ENCODE measurements at regions not wholly inside any gene's neighbourhood (a gene's known extent, or its start where the extent isn't known, plus 50 kb on each side); places are given as distances from the start of the nearest gene placed in this dataset.
A peak's percentile ranks its signal among the peaks of the same experiment; 100 is the strongest.
"Not testable (repeated sequence)": the region's sequence is repeated elsewhere in the genome, so short reads cannot be mapped to it uniquely, and the experiment has no call there.

DNA sequence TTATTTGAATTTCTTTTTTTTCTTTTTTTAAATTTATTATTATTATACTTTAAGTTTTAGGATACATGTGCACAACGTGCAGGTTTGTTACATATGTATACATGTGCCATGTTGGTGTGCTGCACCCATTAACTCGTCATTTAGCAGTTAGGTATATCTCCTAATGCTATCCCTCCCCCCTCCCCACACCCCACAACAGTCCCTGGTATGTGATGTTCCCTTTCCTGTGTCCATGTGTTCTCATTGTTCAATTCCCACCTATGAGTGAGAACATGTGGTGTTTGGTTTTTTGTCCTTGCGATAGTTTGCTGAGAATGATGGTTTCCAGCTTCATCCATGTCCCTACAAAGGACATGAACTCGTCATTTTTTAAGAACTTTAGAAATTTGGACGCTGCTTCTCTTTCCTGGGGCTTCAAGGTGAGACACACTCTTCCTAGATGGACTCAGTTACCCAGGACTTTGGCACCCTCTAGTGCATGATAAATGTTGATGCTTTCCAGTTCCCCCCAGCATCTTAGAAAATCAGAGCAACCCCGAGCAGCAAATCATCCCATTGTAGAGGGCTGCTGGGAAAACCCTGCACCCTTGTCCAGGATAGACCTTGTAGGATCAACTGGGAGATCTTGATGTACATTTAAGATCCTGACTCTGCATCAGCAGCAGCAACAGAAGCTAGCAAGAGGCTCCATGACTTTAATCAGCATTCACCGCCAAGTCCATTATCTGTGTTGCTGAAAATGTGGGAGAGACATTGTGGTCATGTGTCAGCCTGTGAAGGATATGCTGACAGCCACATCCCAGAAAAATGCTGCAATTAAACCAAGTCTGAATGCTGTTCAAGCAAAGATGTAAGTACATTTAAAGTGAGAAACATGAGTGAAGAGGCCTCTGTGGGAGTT lies 266.9 kb upstream of the FAM78B start:
- not testable (repeated sequence) for H3K36me3 ChIP-seq; H3K27me3 ChIP-seq (ENCODE audit: insufficient read depth, low read depth, severe bottlenecking); H3K27ac ChIP-seq; H3K9me3 ChIP-seq (ENCODE audit: severe bottlenecking); H3K4me3 ChIP-seq (ENCODE audit: low read depth, low read length)
- TF ChIP-seq, protein P1, sequence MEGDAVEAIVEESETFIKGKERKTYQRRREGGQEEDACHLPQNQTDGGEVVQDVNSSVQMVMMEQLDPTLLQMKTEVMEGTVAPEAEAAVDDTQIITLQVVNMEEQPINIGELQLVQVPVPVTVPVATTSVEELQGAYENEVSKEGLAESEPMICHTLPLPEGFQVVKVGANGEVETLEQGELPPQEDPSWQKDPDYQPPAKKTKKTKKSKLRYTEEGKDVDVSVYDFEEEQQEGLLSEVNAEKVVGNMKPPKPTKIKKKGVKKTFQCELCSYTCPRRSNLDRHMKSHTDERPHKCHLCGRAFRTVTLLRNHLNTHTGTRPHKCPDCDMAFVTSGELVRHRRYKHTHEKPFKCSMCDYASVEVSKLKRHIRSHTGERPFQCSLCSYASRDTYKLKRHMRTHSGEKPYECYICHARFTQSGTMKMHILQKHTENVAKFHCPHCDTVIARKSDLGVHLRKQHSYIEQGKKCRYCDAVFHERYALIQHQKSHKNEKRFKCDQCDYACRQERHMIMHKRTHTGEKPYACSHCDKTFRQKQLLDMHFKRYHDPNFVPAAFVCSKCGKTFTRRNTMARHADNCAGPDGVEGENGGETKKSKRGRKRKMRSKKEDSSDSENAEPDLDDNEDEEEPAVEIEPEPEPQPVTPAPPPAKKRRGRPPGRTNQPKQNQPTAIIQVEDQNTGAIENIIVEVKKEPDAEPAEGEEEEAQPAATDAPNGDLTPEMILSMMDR (IDR thresholded peaks at IDR 0.05; ENCODE audit: low read depth, low read length), result peak; percentile 58
- DNase-seq, result peak; percentile 36

- Histone ChIP-seq H3K4me3 (ENCODE audit: low read depth, low read length) (no peak overlapping the region), H3K27me3 (ENCODE audit: insufficient read depth, low read depth, severe bottlenecking) (no peaks in the 10 kb centered on the region), H3K27ac (no peak overlapping the region), H3K9me3 (ENCODE audit: severe bottlenecking) (no peaks in the 10 kb centered on the region), H3K36me3 (no peaks in the 10 kb centered on the region)
- no peak for DNase-seq
- TF ChIP-seq, protein P1 (IDR thresholded peaks at IDR 0.05; ENCODE audit: low read depth, low read length), result no peak
Measured at GRCh38 chr1:166457700-166458099, 290.9 kb upstream of the FAM78B start.

GRCh38 chr1:166464333-166464732 lies 297.5 kb upstream of the FAM78B start:
- Histone ChIP-seq H3K27ac (no peak overlapping the region), H3K36me3 (no peaks in the 10 kb centered on the region), H3K4me3 (ENCODE audit: low read depth, low read length) (no peak overlapping the region), H3K9me3 (ENCODE audit: severe bottlenecking) (no peaks in the 10 kb centered on the region), H3K27me3 (ENCODE audit: insufficient read depth, low read depth, severe bottlenecking) (no peaks in the 10 kb centered on the region)
- TF ChIP-seq, protein P1 (IDR thresholded peaks at IDR 0.05; ENCODE audit: low read depth, low read length), result no peak
- DNase-seq, result no peak

DNA sequence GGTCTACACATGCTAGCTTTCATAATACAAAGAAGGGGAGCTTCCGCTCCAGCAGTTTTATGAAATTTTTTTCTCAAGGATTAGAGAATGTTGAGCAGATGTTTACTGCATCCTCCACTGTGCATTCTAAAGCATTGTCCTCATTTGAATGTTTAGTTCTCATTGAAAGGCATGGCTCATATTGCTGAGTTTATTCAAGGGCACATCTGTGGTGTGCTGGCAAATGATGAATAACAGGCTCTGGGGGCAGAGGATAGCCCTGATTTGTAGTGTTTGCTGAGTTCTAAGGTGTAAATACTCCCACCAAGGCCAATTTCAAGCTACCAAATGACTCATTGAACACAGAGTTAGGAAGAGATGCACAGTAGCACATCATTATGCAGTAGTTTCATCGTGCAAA lies 303.2 kb upstream of the FAM78B start:
- DNase-seq, result no peak

GRCh38 chr1:166470441-166470840 lies 303.6 kb upstream of the FAM78B start:
- DNase-seq, result no peak
- Histone ChIP-seq H3K9me3 (ENCODE audit: severe bottlenecking) (no peaks in the 10 kb centered on the region), H3K27ac (no peak overlapping the region), H3K4me3 (ENCODE audit: low read depth, low read length) (no peak overlapping the region), H3K27me3 (ENCODE audit: insufficient read depth, low read depth, severe bottlenecking) (no peaks in the 10 kb centered on the region), H3K36me3 (no peaks in the 10 kb centered on the region)
- TF ChIP-seq, protein P1 (IDR thresholded peaks at IDR 0.05; ENCODE audit: low read depth, low read length), result no peak

More for the DNA sequence above, 303.2 kb upstream of the FAM78B start:
- Histone ChIP-seq H3K36me3 (no peaks in the 10 kb centered on the region), H3K27ac (no peak overlapping the region), H3K9me3 (ENCODE audit: severe bottlenecking) (no peaks in the 10 kb centered on the region), H3K27me3 (ENCODE audit: insufficient read depth, low read depth, severe bottlenecking) (no peaks in the 10 kb centered on the region), H3K4me3 (ENCODE audit: low read depth, low read length) (no peak overlapping the region)
- TF ChIP-seq, protein P1 (IDR thresholded peaks at IDR 0.05; ENCODE audit: low read depth, low read length), result no peak

Data from WERI-Rb-1 (cell line).